Iris pigment epithelial cell (primary cell): ENCODE measurements at regions not wholly inside any gene's neighbourhood (a gene's known extent, or its start where the extent isn't known, plus 50 kb on each side); places are given as distances from the start of the nearest gene placed in this dataset.

Experiments used
- DNase-seq: peaks from one replicate; pipeline ENCODE4 v3.0.0-alpha.2; 2011; ENCODE audit warnings: low read depth

DNA sequence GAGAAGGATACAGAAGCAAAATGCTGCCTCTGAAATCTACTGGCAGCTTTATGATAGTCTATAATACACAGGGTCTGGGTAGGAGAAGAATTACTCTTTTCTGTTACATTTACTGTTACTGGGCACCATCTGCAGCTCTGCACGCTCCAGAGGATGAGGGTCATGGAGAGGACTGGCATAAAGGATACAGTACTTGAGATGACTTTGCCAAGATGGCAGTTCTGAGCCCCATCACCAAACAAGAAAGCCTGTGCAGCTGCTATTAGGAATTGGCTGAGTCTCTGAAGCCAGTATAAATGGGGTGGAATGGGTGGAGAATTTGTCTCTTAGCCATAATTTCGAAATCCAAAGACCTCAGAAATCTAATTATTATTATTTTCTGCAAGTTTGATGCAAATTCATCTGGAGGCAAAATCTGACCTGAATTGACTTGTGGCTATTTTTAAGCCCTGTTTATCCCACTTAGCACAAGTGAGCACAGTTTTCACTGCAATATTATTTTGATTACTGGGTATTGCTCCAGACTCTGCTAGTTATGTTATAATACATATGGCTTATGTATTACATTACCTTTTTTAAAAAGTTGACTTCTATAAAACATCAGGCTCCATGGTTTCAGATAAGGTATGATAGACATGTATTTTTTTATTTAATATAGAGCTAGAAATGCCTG lies 579.5 kb downstream of the MBD2 start:
- no peak for DNase-seq

DNA sequence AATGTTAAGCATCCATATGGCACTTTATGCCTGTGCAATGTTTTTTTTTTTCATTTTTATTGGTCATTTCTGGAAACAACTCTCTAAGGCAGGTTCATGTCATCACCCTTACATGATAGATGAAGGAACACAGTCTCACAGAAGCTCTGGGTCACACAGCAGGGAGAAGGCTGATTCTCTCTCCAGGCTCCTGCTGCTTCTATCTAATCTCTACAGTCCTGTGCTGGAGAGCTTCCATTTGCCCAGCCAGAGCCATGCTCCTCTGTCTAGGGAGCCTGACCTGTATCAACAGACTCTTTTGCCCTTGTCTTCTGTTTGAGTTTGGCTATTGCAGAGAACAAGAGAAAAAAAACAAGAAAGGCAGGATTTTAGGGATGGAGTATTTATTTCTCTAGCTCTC lies 584.8 kb downstream of the MBD2 start:
- no peak for DNase-seq

DNA sequence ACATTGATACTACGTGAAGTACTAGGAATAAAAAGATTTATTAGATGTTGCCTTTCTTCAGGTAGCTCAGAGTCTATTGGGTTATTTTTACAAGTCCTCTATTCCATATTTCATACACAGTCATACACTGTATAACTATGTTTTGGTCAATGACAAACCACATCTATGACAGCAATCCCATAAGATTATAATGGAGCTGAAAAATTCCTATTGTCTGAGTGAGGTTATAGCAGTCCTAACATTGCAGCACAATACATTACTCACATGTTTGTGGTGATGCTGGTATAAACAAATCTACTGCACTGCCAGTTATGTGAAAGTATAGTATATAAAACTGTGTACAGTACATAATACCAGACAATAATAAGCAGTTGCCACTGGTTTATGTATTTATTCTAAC lies 595.1 kb downstream of the MBD2 start:
- DNase-seq, result no peak

DNA sequence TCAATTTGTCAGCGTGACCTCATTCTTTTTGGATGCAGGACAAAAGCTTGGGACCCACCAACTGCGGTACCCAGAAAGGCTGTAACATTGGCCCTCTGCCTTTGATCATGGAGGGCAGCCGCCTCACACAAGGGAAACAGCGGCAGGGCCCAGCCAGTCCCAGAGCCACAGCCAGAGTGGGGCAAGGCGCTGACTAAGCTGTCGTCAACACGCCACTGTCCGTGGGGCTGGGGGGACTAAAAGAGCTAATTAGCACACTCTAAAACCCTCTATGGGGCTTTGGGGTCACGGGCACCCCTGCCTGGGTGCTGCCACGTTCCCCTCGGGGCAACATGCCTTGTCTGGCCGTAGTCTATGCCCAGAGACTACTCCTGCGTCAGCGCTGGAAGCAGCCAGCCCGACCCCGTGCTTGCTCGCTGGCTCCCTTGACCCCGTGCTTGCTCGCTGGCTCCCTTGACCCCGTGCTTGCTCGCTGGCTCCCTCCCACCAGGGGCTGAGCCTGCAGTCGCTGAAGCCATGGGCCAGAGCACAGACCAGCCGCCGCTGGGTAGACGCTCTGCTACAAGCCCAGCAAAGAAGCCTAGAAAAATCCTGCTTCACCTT lies 598.4 kb downstream of the MBD2 start:
- no peak for DNase-seq

DNA sequence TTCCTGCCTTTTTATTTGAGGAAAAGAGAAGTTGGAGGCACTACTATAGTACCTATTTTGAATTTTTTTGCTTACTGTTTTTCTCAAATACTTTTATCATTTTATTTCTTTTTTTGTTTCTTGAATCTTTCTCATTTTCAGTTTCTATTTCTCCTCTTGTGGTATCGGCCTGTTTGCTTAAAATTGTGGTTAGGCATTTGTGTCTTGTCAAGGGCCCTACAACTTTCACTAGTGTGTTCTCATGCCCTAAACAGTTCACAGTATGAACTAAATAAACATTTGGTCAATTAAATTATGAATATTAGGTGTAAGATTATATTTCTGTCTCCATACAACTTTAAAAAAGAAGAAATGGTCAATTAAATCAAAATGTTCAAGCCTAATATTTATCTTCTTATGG lies 613.5 kb downstream of the MBD2 start:
- no peak for DNase-seq

DNA sequence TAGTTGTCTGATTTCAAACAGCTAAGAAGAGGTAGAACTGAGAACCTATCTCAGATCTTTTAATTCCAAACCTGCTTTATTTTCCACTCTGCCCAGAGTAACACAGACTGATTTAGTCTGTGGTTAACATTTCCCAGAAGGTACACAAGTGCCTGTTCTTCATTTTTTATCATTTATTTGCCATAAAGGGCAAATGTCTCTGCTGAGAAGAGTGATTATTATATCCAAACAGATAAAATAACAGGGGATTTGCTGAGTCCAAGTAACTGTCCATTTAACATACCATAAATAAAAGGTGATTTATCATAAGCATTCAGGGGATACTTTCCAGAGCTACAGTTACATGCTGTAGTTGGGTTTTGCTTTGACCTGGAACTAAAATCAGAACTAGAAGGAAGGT lies 617.7 kb downstream of the MBD2 start:
- DNase-seq, result no peak

DNA sequence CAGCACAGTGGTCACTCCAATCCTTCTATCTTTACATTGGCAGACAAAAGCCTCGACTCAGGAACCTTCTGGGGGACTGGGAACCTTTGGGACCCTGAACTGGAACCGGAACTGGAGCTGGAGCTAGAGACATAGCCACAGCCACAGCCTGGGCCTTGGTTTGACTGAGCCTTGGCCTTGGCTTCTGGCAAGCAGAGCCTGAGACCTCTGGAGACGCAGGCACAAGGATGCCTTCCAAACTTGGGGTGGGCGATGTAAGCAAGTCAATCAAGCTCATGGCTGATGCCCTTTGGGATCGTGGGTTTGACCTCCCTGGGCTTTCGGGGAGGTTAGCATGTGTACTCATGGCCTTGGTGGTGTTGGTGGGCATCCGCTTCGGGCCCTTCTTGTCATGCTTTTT lies 619.3 kb downstream of the MBD2 start:
- no peak for DNase-seq

DNA sequence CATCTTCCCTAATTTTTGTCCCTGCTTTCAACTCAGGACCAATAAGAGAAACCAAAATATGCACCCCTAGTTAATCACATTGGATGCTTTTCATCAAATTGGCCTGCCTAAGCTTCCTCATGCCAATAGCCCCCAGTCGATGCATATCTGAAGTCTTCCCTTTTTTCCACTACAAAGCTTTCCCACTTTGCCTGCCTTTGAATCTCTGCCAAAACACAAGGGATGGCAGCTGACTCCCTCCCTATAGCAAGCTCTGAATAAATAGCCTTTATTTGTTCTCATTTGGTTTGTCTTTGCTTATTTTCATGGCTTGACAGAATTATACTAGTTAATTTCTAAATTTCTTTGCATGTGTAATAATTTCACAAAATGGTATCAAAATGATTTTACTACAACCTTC lies 621.2 kb downstream of the MBD2 start:
- no peak for DNase-seq

DNA sequence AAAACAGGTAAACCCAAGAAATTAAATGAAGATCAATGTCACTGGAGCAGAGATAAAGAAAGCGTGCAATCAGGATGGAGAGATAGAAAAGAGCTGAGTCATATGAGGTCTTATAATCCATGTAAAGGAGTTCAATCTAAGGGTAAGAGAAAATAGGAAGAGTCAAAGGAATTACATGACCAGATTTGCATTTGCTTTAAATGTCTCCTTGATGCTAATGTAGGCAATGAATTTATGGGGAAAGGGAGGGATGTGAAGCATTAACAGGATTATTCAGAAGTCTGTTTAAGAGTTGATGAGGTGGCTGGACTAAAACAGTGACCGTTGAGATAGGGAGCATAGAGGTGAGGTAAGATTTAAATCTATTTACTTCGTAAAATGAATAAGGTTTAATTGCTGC lies 623.1 kb downstream of the MBD2 start:
- DNase-seq, result no peak

DNA sequence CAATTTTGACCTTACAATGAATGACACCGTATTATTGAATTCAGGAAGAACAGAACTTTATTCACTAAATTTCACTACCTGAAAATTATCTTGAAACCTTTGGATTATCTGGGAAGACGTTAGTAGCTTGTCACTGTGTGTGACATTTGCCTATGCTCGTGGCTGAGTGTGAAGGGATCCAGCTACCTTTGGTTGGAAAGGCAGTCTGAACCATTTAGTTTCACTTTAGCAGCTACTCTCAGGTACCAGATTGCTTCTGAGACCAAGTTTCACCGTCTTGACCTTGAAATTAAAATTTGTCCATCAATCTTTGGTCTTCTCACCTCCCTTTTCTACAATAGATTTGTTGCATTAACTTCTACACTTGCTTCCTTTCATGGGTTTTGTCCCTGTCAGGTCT lies 637.5 kb downstream of the MBD2 start:
- no peak for DNase-seq
